ENCODE measurements at regions not wholly inside any gene's neighbourhood (a gene's known extent, or its start where the extent isn't known, plus 50 kb on each side); places are given as distances from the start of the nearest gene placed in this dataset.
"Not testable (repeated sequence)": the region's sequence is repeated elsewhere in the genome, so short reads cannot be mapped to it uniquely, and the experiment has no call there.

- no peak for DNase-seq
Measured at GRCh38 chr4:177494791-177495190, 52.6 kb upstream of the AGA start.

GRCh38 chr4:177495626-177496025 is 53.4 kb upstream of the AGA start:
- not testable (repeated sequence) for DNase-seq

GRCh38 chr4:177499537-177499936 is 57.3 kb upstream of the AGA start:
- DNase-seq, result no peak

DNA sequence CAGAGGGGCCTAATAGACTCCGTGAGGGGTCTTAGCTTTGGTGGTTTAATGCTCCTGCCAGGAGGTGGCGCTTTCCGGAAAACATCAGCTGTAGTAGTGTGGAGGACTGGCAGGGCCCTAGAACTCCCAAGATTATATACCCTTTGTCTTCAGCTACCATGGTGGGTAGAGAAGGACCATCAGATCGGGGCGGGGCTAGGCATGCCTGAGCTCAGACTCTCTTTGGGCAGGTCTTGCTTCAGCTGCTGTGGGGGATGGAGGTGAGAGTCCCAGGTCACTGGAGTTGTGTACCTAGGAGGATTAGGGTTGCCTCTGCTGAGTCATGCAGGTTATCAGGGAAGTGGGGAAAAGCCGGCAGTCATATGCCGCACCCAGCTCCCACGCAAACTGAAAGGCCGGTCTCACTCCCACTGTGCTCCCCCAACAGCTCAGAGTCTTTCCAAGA is 63.0 kb upstream of the AGA start:
- no peak for DNase-seq

DNA sequence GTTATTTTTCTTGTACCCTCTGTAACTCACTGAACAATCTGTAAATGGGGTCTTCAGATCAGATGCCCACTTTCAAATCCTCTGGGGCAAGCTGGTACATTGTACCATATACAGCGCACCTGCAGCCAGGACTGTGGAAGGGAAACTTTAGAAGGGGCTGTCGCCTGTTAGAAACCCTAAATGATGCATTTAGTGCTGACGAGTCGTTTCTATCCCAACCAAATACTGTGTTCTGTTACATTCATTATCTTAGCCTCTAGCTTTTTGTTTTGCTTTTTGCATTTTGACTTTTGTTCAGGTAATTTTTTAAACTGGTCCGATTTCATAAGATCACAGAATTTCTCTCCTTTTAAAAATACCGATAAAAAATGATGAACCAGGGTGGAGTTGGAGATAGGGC is 66.4 kb upstream of the AGA start:
- DNase-seq, result no peak

DNA sequence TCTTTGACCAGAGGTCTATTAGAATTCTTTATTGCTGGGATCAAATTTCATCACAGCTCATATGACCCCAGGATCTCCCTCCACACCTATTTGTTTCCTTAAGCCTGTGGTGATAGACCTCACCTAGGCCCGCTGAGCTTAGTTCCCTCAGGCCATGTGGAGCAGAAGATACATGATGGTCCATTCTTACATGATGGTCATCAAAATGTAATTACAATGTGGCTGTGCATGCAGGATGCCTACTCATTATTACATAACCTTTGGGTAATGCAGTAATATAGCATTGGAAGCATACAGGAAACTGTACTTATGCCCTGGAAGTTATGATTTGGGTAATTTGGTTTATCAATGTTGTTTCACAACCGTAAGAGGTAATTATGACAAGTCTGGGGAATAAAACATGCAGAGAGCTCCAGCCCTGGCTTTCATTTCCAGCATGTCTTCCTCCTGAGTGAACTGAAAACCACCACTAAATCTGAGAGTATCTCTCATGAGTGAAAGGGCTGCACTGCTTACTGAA is 67.0 kb upstream of the AGA start:
- DNase-seq, result no peak

GRCh38 chr4:177511611-177512010 is 69.4 kb upstream of the AGA start:
- DNase-seq, result no peak

- no peak for DNase-seq
Measured at GRCh38 chr4:177512646-177513045, 70.4 kb upstream of the AGA start.

GRCh38 chr4:177517862-177518261 is 75.6 kb upstream of the AGA start:
- DNase-seq, result no peak

- DNase-seq, result no peak
Measured at GRCh38 chr4:177519481-177520260, 77.4 kb upstream of the AGA start.

GRCh38 chr4:177528620-177529019 is 86.4 kb upstream of the AGA start:
- no peak for DNase-seq

DNA sequence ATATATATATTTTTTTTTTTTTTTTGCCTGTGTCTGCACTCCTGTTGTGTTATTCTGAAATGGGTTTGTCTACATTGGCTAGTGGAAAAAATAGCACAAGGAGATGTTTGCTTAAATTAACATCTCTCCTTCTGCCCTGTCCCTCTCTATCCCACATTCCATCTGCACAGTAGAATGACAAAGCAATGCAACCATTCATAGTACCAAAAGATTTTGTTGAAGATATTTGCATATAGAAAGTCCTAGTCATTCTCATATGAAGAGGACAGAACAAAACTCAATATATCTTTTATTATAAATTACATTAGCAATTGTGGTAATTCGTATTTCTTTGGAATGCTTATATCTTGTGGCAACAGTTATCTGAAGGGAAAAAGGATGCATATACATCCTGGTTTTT is 88.3 kb upstream of the AGA start:
- no peak for DNase-seq

- DNase-seq, result no peak
Measured at GRCh38 chr4:177532358-177532757, 90.1 kb upstream of the AGA start.

DNA sequence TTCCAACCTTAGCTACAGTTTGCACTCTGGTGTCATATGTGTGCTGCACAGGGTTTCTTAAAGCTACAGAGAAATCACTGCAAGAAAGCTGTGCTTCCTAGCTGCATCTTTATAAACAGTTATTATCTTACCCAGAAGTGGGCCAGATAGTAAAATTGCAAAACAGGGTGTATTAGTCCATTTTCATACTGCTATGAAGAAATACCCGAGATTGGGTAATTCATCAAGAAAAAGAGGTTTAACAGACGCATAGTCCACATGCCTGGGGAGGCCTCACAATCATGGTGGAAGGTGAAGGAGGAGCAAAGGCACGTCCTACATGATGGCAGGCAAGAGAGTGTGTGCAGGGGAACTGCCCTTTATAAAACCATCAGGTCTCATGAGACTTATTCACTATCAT is 92.6 kb upstream of the AGA start:
- not testable (repeated sequence) for DNase-seq

GRCh38 chr4:177546745-177547144 is 104.5 kb upstream of the AGA start:
- no peak for DNase-seq

DNA sequence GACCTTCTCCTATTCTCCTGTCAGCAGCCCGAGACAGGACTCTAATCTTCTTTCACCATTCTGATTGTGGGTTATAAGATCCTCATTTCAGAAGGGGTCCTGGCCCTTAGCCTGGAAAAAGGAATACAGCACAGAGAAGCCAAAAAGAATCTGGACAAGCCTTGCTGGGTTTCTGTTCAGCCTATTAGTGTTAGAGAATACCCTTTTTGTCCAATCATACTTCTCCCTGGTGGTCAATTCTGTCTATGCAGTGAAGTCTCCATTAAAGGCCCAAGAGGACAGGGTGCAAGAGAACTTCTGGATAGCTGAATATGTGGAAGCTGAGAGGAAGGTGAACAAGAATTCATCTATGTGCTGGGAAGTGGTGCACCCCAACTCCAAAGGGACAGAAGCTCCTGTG is 105.7 kb upstream of the AGA start:
- DNase-seq, result no peak

DNA sequence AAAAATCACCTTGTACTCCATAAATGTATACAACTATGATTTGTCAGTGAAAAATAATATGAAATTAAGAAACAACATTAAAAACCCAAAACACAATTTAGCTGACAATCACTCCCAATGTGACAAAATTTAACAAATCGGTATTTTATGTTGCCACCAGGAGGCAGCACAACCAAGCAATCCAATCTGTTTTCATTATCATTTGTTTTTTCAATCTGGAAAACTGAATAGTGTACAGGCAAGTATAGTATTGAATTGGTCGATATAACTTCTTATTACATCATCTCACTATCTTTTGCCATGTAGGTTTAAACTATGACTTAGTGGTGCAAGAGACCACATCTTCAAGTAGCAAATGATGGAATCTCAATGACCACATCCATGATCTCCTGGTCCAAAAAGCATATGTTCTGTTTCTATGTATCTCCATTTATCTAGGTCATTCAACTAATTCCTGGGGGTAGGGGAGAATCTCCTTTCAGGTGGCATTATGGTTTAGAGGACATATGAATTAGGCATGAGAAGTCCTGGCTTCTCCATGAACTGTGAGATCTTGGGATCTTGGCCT is 112.9 kb upstream of the AGA start:
- no peak for DNase-seq

GRCh38 chr4:177557416-177557815 is 115.2 kb upstream of the AGA start:
- no peak for DNase-seq

DNA sequence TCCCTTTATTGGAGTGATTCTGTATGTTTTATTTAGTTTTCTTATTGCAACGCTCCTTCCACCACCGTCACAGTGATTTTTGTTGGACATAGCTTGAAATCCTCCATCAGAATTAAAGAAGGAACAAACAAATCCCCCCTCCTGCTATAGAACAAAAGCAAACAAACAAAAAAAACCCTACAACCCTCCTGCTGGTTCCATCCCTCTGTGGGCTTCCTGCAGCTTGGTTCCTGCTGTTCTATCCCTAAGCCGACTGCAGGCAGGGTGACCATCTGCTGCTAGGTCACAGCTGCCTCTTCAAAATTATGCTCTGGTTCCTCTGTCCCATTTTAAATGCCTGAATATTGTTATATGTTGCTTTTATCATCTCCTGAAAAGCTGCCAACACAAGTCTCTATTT is 116.8 kb upstream of the AGA start:
- no peak for DNase-seq

GRCh38 chr4:177562163-177562562 is 119.9 kb upstream of the AGA start:
- DNase-seq, result no peak

DNA sequence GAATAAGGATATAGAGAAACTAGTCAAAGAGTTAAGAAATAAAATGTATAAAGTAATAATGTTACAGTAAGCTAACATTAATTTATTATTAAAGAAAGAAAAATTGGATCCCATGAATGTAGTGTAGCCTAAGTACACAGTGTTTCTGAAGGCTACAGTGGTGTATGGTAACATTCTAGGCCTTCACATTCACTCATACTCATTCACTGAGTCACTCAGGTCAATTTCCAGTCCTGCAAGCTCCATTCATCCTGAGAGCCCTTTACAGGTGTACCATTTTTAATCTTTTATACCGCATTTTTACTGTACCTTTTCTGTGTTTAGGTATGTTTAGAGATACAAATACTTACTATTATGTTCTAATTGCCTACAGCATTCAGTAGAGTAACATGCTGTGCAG is 120.6 kb upstream of the AGA start:
- DNase-seq, result no peak

DNA sequence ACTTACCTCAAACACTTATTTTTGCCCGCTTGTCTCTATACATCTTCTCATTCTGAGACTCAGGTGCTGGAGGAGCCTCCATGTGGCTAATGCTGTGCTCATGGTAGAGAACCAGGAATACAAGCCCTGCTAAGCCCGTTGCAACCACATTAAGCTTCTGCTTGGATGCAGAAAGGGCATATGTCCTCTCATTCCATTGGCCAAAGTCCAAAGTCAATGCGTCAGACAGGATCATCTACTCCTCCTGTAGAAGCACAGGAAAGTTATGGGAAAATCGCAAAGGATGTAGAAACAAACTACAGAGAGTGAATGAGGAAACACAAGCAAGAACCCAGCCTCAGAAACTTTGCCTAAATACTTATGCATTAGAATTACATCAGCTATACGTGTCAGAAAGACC is 124.5 kb upstream of the AGA start:
- DNase-seq, result no peak

GRCh38 chr4:177568931-177569330 is 126.7 kb upstream of the AGA start:
- no peak for DNase-seq

DNA sequence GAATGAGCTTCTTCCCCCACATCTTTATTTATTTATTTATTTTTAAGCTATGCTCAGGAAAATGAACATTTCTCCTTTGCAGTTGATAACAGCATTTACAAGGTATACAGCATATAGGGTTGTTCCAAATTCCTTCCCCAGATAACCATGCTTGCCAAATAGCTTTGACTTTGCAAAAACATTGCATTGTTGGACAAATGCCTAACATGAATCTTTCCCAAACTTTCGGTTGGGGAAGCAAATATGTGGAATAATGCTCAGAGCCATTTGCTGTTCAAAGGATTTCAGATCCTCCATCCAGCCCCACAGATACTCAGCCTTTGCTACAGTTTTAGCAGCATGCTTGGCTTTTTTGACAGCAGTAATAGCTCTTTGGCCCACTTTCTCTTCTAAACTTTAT is 127.2 kb upstream of the AGA start:
- DNase-seq, result no peak

GRCh38 chr4:177573507-177573906 is 131.3 kb upstream of the AGA start:
- no peak for DNase-seq

All from bone marrow (tissue), 2 donors.